PFSK-1 (cell line): ENCODE measurements at regions not wholly inside any gene's neighbourhood (a gene's known extent, or its start where the extent isn't known, plus 50 kb on each side); places are given as distances from the start of the nearest gene placed in this dataset.

Experiments
- POLR2AphosphoS5 ChIP-seq: IDR thresholded peaks from 2 replicates; pipeline ENCODE4 v1.6.1; 2012; ENCODE audit warnings: low read depth, mild to moderate bottlenecking, control low read depth, low read length, moderate library complexity
- SIN3A ChIP-seq: IDR thresholded peaks from 2 replicates; pipeline ENCODE4 v1.6.1; 2012; ENCODE audit warnings: mild to moderate bottlenecking, low read length, moderate library complexity, borderline replicate concordance; ENCODE audit not compliant: insufficient read depth
- TAF1 ChIP-seq: IDR thresholded peaks from 2 replicates; pipeline ENCODE4 v1.6.1; 2012; ENCODE audit warnings: low read length, control low read depth, borderline replicate concordance; ENCODE audit not compliant: insufficient read depth
- TF ChIP-seq, protein P1 (sequence below), 2 experiments: IDR thresholded peaks; 2 replicates each; pipeline versions ENCODE4 v1.6.1 to v1.8.0; 2011 to 2012; ENCODE audit warnings: low read depth in 2 of 2, low read length in 2 of 2, control low read depth in 1 of 2, inconsistent platforms in 1 of 2, mild to moderate bottlenecking in 1 of 2, moderate library complexity in 1 of 2; ENCODE audit not compliant: insufficient read depth in 1 of 2

DNA sequence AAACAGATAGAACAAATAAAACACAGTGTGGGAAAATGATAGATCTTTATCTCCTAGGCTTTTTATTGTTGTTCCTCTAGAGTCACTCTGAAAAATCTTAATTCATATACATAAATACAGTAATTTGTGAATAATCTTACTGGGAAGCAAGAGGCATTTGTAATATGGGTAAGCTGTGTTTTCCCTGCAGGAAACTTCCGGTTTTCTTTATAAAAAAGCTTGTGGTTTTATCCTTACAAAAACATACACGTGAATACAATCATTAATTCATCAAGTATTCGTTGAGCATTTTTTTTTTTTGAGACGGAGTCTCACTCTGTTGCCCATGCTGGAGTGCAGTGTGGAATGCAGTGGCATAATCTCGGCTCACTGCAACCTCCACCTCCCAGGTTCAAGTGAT lies 1312.8 kb upstream of the ZEB2 start:
- TF ChIP-seq POLR2AphosphoS5 = no peak
- TF ChIP-seq TAF1 = no peak
- TF ChIP-seq, protein P1, sequence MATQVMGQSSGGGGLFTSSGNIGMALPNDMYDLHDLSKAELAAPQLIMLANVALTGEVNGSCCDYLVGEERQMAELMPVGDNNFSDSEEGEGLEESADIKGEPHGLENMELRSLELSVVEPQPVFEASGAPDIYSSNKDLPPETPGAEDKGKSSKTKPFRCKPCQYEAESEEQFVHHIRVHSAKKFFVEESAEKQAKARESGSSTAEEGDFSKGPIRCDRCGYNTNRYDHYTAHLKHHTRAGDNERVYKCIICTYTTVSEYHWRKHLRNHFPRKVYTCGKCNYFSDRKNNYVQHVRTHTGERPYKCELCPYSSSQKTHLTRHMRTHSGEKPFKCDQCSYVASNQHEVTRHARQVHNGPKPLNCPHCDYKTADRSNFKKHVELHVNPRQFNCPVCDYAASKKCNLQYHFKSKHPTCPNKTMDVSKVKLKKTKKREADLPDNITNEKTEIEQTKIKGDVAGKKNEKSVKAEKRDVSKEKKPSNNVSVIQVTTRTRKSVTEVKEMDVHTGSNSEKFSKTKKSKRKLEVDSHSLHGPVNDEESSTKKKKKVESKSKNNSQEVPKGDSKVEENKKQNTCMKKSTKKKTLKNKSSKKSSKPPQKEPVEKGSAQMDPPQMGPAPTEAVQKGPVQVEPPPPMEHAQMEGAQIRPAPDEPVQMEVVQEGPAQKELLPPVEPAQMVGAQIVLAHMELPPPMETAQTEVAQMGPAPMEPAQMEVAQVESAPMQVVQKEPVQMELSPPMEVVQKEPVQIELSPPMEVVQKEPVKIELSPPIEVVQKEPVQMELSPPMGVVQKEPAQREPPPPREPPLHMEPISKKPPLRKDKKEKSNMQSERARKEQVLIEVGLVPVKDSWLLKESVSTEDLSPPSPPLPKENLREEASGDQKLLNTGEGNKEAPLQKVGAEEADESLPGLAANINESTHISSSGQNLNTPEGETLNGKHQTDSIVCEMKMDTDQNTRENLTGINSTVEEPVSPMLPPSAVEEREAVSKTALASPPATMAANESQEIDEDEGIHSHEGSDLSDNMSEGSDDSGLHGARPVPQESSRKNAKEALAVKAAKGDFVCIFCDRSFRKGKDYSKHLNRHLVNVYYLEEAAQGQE (IDR thresholded peaks at IDR 0.05; ENCODE audit: insufficient read depth in 1 of 2, low read depth in 2 of 2, low read length in 2 of 2) = no peak
- no peak for TF ChIP-seq SIN3A
